Esophagus muscularis mucosa (tissue), 4 donors: ENCODE measurements at regions not wholly inside any gene's neighbourhood (a gene's known extent, or its start where the extent isn't known, plus 50 kb on each side); places are given as distances from the start of the nearest gene placed in this dataset.

Experiments
- DNase-seq: peaks from one replicate; pipeline ENCODE4 v3.0.0-alpha.2; 2017; ENCODE audit errors: extremely low spot score
- H3K27ac ChIP-seq, 4 donors: fragments of 200-600 bp; sonication (generic); replicated peaks in 1 of 4; 1 replicate in 3 of 4; 2 replicates in 1 of 4; pipeline ENCODE4 v1.5.1; 2016 to 2019; ENCODE audit warnings: mild to moderate bottlenecking in 1 of 4
- H3K27me3 ChIP-seq, 4 donors: fragments of 200-600 bp; sonication (generic); one replicate each; pipeline versions ENCODE4 v1.5.1 to v1.6.0; 2016 to 2019
- H3K36me3 ChIP-seq, 4 donors: fragments of 200-600 bp; sonication (generic); one replicate each; pipeline ENCODE4 v1.5.1; 2016 to 2019
- H3K4me1 ChIP-seq, 4 donors: fragments of 200-600 bp; sonication (generic); one replicate each; pipeline ENCODE4 v1.5.1; 2016 to 2019
- H3K4me3 ChIP-seq, 4 donors: fragments of 200-600 bp; sonication (generic); 1 replicate in 2 of 4; 2 replicates in 2 of 4; pipeline ENCODE4 v1.5.1; 2016 to 2019; ENCODE audit warnings: mild to moderate bottlenecking in 4 of 4, moderate library complexity in 1 of 4
- H3K9me3 ChIP-seq, 4 donors: fragments of 200-600 bp; sonication (generic); 1 replicate in 3 of 4; 2 replicates in 1 of 4; pipeline ENCODE4 v1.5.1; 2016 to 2019
- EP300 ChIP-seq: sonication (generic); formaldehyde crosslinking; IDR thresholded peaks from one replicate; pipeline ENCODE4 v1.6.1; 2017; ENCODE audit warnings: antibody characterized with exemption
- POLR2A ChIP-seq: fragments of 450-650 bp; IDR thresholded peaks from one replicate; pipeline ENCODE4 v1.6.1; 2017; ENCODE audit warnings: antibody characterized with exemption, moderate library complexity, mild to moderate bottlenecking, low read depth
- POLR2AphosphoS5 ChIP-seq, 2 donors: sonication (generic); formaldehyde crosslinking; IDR thresholded peaks; one replicate each; pipeline ENCODE4 v1.6.1; 2017; ENCODE audit warnings: antibody characterized with exemption in 2 of 2
- WGBS: methylation state at CpG from one replicate; pipeline ENCODE4 v1.1.5; 2018; 5-methylcytosine and 5-hydroxymethylcytosine counted together
- intact Hi-C: fragments of 100-400 bp; cut with DNase I; formaldehyde crosslinking; loops from one replicate; pipeline ENCODE4 v1.15.1; 2023
- TF ChIP-seq, protein P1 (sequence below), 3 experiments: fragments of 200-600 bp in 2 of 3; fragments of 450-650 bp in 1 of 3; sonication (generic) in 2 of 3; IDR thresholded peaks; one replicate each; pipeline ENCODE4 v1.5.1; 2017 to 2019; ENCODE audit warnings: antibody characterized with exemption in 3 of 3, mild to moderate bottlenecking in 2 of 3, moderate library complexity in 1 of 3

DNA sequence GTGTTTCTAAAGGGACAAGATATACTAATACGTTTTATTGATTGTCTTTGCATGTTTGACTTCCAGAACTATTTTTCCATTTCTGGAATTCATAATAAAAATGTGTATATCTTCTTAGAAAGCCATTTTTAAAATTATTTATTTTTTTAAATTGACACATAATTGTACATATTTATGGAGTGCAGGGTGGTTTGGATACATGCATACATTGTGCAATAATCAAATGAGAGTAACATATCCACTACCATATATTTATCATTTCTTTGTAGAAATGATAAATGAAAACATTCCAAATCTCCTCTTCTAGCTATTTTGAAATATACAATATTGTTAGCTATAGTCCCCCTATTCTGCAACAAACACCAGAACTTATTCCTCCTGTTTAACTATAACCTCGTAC, 156.5 kb upstream of the ABI3BP start:
- intact Hi-C loops: no loop called here
- no peaks in the 10 kb centered on the region for H3K9me3 ChIP-seq
- TF ChIP-seq POLR2A: no peak
- no peaks in the 10 kb centered on the region for H3K27me3 ChIP-seq
- no peak overlapping the region for H3K27ac ChIP-seq
- DNase-seq: no peak
- no peaks in the 10 kb centered on the region for H3K36me3 ChIP-seq
- WGBS: 85% methylated on average over 2 of the region's 2 CpGs
- H3K4me3 ChIP-seq: no peak overlapping the region
- H3K4me1 ChIP-seq: no peaks in the 10 kb centered on the region

DNA sequence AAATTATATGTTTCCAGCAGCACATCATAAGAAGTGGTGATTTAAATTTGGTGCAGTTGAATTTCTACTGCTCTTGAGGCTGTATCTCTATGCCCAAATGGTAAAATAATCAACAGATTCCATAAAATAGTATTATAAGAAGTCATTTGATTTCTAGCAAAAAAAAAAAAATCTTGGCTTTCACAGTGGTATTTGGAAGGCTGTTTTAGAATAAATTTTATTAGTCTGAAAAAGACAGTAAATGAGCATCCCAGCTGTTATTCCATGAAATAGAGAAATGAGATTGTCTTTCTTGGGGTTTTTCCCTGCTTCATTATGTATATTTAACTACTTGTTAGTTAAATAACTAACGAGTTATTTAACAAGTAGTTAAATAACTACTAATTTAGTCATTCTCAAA, 156.0 kb upstream of the ABI3BP start:
- Histone ChIP-seq H3K4me1 (no peaks in the 10 kb centered on the region), H3K36me3 (no peaks in the 10 kb centered on the region), H3K9me3 (no peaks in the 10 kb centered on the region), H3K27ac (no peak overlapping the region), H3K4me3 (no peak overlapping the region), H3K27me3 (no peaks in the 10 kb centered on the region)
- intact Hi-C loops: no loop called here
- no peak for DNase-seq
- no peak for TF ChIP-seq POLR2AphosphoS5 (IDR thresholded peaks at IDR 0.05)
- no peak for TF ChIP-seq EP300
- TF ChIP-seq, protein P1, sequence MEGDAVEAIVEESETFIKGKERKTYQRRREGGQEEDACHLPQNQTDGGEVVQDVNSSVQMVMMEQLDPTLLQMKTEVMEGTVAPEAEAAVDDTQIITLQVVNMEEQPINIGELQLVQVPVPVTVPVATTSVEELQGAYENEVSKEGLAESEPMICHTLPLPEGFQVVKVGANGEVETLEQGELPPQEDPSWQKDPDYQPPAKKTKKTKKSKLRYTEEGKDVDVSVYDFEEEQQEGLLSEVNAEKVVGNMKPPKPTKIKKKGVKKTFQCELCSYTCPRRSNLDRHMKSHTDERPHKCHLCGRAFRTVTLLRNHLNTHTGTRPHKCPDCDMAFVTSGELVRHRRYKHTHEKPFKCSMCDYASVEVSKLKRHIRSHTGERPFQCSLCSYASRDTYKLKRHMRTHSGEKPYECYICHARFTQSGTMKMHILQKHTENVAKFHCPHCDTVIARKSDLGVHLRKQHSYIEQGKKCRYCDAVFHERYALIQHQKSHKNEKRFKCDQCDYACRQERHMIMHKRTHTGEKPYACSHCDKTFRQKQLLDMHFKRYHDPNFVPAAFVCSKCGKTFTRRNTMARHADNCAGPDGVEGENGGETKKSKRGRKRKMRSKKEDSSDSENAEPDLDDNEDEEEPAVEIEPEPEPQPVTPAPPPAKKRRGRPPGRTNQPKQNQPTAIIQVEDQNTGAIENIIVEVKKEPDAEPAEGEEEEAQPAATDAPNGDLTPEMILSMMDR (IDR thresholded peaks at IDR 0.05): no peak
- no peak for TF ChIP-seq POLR2A
- WGBS: 74% methylated on average over 1 of the region's 1 CpG

DNA sequence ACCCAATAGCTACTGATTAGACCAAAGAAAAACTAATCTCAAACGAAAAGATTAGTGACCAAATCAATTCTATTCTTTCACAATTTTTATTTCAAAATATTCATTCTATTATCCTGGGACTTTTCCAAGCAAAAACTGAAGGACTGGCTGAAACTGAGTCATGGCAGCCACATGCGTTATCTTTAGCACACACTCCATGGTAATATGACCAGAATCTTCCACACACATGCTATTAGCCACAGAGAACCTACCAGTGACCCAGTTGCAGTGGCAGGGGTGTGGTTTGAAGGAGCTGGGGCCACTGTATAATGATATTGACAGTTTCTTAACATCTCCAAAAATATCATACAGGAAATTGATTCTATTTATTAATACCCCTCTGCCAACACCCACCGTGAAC, 154.8 kb upstream of the ABI3BP start:
- Histone ChIP-seq H3K9me3 (no peaks in the 10 kb centered on the region), H3K27ac (no peak overlapping the region), H3K4me1 (peaks cover 0 to 4% (median 2%) of the 10 kb centered on the region in 4 donors), H3K27me3 (no peaks in the 10 kb centered on the region), H3K4me3 (no peak overlapping the region), H3K36me3 (no peaks in the 10 kb centered on the region)
- 91% methylated on average over 3 of the region's 3 CpGs for WGBS
- DNase-seq: no peak
- intact Hi-C loops: no loop called here
- TF ChIP-seq, protein P1 (IDR thresholded peaks at IDR 0.05): no peak
- TF ChIP-seq POLR2A: no peak

DNA sequence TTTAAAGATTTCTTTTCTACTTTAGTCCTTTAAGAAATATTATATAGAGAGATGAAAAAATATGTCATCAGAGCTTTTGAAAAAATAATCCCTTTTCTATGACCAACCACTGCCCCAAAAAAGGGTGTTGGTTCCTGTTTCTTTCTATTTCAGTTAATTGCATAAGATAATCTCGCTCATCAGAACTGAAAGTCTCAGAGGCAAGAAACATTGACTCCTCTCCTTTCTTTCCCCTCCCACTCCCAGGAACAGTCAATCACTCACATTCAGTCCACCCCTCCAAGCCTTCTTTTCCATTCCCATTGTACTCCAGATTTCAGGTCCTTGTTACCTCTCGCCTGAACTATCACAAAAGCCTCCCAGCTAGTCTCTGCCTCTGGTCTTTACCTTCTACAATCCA, 153.7 kb upstream of the ABI3BP start:
- no peaks in the 10 kb centered on the region for H3K9me3 ChIP-seq
- DNase-seq: no peak
- H3K27ac ChIP-seq: no peak overlapping the region
- H3K27me3 ChIP-seq: no peaks in the 10 kb centered on the region
- TF ChIP-seq POLR2AphosphoS5 (IDR thresholded peaks at IDR 0.05): no peak
- no peak for TF ChIP-seq POLR2A
- no peak for TF ChIP-seq EP300
- TF ChIP-seq, protein P1 (IDR thresholded peaks at IDR 0.05): no peak
- 79% methylated on average over 2 of the region's 2 CpGs for WGBS
- H3K36me3 ChIP-seq: no peaks in the 10 kb centered on the region
- intact Hi-C loops: no loop called here
- no peak overlapping the region for H3K4me3 ChIP-seq
- H3K4me1 ChIP-seq: peaks cover 0 to 5% (median 2%) of the 10 kb centered on the region in 4 donors

DNA sequence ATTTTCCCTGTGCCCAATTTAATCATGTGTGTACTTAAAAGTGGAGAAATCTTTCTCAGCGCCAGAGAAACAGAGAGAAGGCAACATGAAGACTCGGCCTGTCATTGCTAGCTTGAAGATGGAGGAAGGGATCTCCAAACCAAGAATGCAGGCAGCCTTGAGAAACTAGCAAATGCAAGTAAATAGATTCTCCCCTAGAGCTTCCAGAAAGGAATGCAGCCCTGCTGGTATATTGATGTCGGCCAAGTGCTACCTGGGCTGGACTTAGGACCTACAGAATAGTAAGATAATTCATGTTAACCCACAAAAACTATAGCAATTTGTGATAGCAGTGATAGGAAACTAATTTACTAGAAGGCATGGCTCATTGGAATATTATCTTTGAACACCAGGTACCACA, 150.9 kb upstream of the ABI3BP start:
- WGBS: 88% methylated on average over 3 of the region's 3 CpGs

More for the DNA sequence above, 150.9 kb upstream of the ABI3BP start:
- Histone ChIP-seq H3K9me3 (no peaks in the 10 kb centered on the region), H3K4me1 (peaks cover 0 to 5% (median 2%) of the 10 kb centered on the region in 4 donors), H3K27me3 (no peaks in the 10 kb centered on the region), H3K36me3 (no peaks in the 10 kb centered on the region), H3K4me3 (no peak overlapping the region), H3K27ac (no peak overlapping the region)
- intact Hi-C loops: no loop called here
- TF ChIP-seq, protein P1 (IDR thresholded peaks at IDR 0.05): no peak
- TF ChIP-seq POLR2A: no peak
- no peak for TF ChIP-seq EP300
- TF ChIP-seq POLR2AphosphoS5 (IDR thresholded peaks at IDR 0.05): no peak
- no peak for DNase-seq
